ENCODE measurements at regions not wholly inside any gene's neighbourhood (a gene's known extent, or its start where the extent isn't known, plus 50 kb on each side); places are given as distances from the start of the nearest gene placed in this dataset.

- DNase-seq (ENCODE audit: low read depth): peak; percentile 48
These were observed 692.5 kb downstream of the INHBA start for GRCh38 chr7:41010418-41010817.

DNA sequence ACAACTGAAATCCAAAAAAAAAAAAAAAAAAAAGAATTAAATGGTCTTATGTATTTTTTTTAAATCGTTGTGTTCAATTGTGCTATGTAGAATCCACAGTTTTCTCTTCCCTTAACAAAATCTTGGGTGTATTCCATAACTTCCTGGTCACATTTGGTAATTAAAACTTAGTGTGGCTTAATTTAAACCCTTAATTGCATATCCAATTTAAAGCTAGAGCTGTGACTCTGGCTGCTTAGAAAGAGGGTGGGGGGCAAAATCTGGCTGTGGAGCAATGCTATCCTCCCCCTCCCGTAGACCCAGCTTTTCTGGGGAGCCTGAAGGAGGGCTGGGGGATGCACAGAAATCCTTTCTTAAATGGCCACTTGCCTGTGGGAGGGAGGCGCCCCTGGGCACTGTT is 695.1 kb downstream of the INHBA start:
- DNase-seq (ENCODE audit: low read depth): no peak

- DNase-seq (ENCODE audit: low read depth): no peak
These were observed 695.5 kb downstream of the INHBA start for GRCh38 chr7:41007351-41007751.

DNA sequence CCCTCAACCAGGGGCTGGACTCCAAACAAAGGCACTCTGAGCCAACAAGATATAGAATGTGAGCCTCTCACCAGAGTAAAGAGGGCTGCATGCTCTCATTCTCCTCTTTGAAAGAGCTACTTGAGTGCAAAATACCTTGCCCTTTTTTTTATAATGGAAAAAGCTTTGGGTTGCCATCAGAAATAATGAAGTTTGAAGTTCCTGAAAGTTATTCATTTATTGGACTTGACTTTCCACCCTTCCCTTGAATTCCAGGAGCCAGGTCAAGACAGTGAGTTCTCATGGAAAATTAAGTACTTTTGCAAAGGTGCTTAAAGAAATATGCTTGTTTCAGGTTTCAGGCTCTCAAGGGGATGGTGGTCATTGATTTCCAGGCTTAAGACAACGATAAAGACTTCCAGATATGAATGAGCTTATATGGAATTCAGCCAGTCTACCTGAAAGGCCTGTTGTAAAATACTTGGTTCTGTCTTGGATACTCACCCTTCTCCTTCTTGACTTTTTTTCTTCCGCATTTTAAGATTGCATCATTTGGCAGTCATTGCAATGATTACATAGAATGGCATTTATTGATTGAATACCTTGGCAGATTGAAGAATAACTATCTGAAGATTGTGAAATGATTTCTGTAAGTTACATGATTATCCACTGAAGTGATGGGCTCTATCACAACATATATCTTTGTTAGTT is 696.4 kb downstream of the INHBA start:
- DNase-seq (ENCODE audit: low read depth): no peak

GRCh38 chr7:41005374-41005901 is 697.5 kb downstream of the INHBA start:
- DNase-seq (ENCODE audit: low read depth): peak; percentile 96

- DNase-seq (ENCODE audit: low read depth): no peak
These were observed 698.9 kb downstream of the INHBA start for GRCh38 chr7:41003977-41004376.

DNA sequence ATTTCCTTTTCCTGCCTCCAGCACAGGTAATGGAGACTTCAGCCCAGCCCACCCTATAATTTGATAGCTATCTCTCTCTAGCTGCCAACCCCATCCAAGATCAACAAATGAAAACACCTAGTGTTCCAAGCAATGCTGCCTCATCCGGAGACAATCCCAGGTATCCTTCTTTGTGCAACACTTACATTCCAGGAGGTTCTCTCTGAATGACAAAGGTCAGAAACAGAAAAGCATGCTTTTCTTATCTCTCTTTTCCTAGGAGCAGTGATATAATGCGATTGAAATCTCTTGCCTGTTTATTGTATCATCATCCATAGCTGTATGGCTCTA is 699.3 kb downstream of the INHBA start:
- DNase-seq (ENCODE audit: low read depth): no peak

DNA sequence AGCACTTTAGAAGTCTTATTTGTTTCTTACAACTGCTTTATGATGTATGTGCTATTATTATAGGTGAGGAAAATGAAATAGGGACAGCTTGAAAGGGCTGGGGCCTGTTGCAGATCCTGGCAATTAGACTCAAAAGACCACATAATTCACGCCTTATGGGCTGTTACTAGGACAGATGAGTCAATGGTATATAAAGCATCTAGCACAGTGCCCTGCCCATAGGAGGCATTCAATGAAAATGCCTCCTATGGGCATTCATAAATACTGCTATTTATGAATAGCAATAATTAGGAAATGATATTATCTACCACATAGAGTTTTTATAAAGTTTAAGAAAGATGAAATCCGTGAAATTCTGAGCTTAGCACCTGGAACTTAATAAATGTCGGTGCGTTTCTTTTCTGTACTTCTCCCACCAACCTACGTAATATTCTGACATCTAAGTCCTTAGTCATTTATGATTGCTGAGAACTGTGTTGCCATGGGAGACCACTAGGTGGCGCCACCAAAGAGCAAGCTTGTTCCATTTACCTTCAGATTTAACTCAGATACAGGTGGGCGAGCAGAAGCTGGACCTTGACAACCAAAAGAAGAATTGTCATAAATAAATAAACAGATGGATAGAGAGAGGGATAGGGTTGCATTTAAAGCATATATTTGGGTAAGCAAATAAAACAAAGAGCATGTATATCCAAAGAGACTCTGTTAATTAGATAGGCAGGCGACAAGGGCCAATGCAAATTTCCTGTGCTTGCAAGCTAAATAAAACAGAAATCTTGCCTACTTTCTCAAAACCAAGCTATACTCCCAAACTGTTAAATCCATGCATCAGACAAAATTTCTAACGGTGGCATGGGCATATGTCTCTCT is 699.9 kb downstream of the INHBA start:
- DNase-seq (ENCODE audit: low read depth): peak; percentile 32

DNA sequence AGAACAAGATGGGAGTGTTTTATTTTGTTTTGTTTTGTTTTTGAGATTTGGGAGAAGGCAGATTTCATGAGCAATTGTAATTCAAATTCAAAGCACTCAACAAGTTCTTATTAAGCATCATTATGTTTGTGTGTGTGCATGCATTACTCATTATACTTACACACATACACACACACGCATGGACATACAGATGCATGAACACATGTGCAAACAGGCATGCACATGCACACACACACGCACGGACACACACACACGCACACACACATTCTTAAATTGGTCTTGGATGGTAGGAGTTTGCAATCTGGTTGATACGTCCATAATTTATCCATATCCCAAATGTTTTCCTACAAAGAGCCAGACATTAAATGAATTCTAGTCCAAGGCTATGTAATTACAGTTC is 702.8 kb downstream of the INHBA start:
- no peak for DNase-seq (ENCODE audit: low read depth)

GRCh38 chr7:40996233-40996677 is 706.6 kb downstream of the INHBA start:
- peak; percentile 25 for DNase-seq (ENCODE audit: low read depth)

GRCh38 chr7:40990841-40991240 is 712.0 kb downstream of the INHBA start:
- no peak for DNase-seq (ENCODE audit: low read depth)

- DNase-seq (ENCODE audit: low read depth): no peak
These were observed 715.3 kb downstream of the INHBA start for GRCh38 chr7:40987571-40987970.

GRCh38 chr7:40986351-40986873 is 716.5 kb downstream of the INHBA start:
- DNase-seq (ENCODE audit: low read depth): peak; percentile 47

DNA sequence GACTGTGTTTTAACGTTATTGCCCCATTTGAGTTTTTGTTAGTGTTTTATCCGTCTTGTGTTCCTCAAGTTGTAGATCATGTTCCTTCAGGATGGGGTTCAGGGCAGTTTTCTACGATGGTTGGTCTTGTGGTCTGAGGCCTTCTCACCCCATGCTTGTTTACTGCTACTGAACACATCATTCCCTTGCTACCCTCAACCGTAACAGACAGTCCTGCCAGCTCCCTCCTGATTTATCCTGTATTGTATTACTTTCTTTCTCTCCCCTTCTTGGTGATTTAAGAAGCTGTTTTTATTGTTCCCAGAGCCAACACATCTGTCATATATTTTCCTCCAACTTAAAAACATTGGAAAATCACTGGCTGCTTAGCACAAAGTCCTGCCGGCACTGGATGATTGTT is 719.8 kb downstream of the INHBA start:
- DNase-seq (ENCODE audit: low read depth): peak; percentile 21

DNA sequence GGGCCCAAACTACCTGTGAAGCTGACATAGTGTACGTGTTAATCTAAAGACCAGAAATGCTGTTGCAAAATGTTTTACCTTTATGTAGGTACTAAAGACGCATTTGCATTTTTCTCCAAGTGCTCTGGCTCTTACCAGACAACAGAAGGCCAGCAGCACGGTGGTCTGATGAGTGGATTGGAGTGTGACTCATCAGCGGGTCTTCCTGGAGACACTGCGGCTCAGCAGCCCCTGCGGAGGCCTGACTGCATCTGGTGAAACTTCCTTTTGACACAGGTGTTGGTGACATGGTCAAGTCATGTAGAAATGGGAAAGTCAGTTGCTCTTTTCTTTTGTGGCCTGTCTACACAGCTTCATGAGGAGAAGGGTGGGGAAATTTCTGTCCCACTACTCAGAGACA is 723.6 kb downstream of the INHBA start:
- DNase-seq (ENCODE audit: low read depth): no peak

DNA sequence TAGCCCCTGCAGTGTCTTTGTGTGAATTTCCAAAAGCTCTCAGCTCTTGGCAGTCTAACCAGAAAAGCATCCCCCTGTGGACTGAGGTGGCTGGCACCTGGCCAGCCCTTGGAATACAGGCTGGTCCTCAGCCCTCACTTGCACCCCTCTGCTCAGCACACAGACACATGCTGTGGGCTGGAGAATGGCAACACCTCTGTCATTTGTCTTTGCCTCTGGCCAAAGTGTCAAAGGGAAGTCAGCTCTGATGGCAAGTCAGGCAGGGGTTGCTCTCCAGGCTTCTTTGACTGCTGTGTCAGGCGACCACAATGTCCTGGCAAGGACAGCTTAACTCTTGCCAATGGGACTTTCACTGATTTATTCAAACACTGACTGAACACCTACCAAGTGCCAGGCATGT is 724.8 kb downstream of the INHBA start:
- DNase-seq (ENCODE audit: low read depth): peak; percentile 38

GRCh38 chr7:40977533-40977932 is 725.4 kb downstream of the INHBA start:
- DNase-seq (ENCODE audit: low read depth): no peak

DNA sequence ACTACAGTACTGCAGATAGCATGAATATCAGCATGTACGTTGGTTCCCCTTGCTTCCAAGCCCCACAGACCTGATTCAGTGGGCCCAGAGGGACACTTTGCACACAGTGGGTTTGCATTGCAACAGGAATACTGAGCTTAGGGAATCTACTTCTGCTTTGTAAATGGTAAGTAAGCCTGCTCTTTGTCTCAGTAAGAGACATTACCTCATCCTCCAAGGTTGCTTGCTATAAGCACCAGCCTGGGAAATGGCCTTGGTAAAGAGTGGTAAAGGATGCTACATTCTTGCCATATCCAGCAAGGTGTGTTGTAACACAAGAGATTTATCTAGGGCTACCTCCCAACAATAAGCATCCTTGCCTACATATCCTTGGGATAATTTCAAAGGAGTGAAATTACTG is 730.5 kb downstream of the INHBA start:
- DNase-seq (ENCODE audit: low read depth): no peak

DNA sequence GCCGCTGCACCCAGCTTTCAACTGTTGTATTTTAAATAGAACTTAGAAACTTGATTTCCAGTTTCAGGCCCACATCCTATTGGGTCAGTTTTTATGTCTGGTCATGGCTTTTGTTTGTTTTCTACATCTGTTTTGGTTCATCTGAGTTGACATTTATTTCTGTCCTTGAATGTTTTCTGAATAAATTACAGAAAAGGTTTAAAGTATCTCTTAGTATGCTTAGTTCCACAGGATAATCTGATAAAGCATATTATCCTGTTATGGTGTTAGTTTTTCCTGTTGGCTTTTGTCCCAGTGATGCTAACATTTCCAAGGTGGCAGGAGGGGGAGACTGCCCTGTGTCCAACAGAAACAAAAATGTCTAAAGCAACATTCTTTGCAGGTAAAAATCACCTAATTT is 733.2 kb downstream of the INHBA start:
- DNase-seq (ENCODE audit: low read depth): peak; percentile 23

DNA sequence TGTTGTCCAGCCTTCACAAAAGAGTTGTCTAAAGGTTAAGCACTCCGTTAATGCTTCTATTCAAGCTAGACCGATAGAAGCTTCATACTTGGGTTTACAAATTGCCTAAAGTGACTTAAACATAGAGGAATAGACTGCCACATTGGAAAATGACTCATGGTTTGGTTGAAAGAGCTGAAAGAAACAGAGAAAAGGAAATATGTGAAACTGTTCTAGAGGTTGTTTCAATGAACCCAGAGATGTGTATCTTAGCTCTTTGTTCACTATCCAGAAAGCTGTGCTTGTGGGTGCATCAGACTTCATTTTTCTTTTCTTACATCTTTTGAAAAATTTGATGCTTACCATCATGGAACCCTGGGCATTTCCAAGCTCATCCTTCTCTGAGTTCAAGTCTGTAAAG is 736.2 kb downstream of the INHBA start:
- no peak for DNase-seq (ENCODE audit: low read depth)

DNA sequence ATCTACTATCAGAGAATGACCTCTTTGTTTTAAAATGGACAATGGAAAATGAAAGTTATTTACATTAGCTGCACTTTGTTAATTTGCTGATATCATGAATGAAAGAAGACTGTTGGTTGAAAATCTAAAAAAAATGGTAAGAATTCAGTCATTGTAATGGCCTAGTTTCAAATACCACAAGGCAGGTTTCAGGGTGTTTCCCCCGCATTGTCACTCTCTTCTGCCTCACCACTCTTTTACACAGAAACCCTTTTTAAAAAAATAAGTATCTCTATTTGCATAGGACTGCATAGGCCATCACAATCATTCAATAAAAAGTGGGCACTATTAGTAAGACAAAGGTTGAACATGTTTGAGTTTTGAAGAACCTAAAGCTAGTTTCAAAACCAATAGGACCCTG is 737.1 kb downstream of the INHBA start:
- no peak for DNase-seq (ENCODE audit: low read depth)

GRCh38 chr7:40965016-40965415 is 737.9 kb downstream of the INHBA start:
- no peak for DNase-seq (ENCODE audit: low read depth)
